Tongue (tissue), 1 donor: ENCODE measurements at regions not wholly inside any gene's neighbourhood (a gene's known extent, or its start where the extent isn't known, plus 50 kb on each side); places are given as distances from the start of the nearest gene placed in this dataset.
A peak's percentile ranks its signal among the peaks of the same experiment; 100 is the strongest.
"Not testable (repeated sequence)": the region's sequence is repeated elsewhere in the genome, so short reads cannot be mapped to it uniquely, and the experiment has no call there.

Source experiments
- DNase-seq: peaks from one replicate; pipeline ENCODE4 v3.0.0-alpha.2; 2015

DNA sequence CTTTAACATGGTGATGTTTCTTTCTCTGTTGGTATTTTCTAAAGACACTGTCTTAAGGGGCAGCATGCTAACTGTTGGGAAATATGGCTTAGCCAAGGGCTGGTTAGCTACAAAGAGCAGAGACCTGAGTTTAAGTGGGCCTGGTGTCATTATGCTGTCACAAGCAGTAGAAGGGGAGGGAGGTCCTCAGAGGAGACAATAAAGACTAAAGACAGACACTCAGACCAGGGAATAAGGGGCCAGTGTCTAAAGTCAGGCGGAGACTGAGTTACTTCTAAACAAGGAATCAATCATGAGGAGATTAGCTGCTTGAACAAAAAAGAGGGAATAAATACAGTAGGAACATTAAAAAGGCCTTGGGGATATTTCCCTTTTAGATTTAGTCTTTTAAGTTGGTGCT, 142.7 kb upstream of the DPPA4 start:
- no peak for DNase-seq

DNA sequence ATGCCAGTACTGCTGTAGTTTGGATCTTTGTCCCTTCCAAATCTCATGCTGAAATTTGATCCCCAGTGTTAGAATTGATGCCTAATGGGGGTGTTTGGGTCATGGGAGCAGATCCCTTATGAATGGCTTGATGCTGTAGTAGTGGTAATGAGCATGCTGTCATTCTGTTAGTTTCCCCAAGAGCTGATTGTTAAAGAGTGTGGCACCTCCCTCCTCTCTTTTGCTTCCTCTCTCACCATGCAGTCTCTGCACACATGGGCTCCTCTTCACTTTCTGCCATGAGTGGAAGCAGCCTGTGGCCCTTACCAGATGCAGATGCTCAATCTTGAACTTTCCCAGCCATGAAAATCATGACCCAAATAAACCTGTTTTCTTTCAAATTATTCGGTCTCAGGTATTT, 141.3 kb upstream of the DPPA4 start:
- no peak for DNase-seq

GRCh38 chr3:109460961-109461360, 123.6 kb upstream of the DPPA4 start:
- DNase-seq, result no peak

DNA sequence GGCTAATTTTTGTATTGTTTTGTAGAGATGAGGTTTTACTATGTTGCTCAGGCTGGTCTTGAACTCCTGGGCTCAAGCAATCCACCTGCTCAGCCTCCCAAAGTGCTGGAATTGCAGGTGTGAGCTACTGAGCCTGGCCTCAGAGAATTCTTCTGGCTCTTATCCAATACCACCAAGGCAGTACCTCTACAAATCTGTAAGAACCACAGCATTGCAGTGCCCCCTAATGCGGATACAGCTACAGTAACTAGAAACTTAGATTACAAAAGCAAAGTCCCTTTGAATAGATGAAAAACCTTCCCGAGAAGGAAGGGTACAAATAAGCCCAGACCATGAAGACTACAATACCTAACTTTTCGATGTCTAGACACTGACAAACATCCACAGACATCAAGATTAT, 107.9 kb upstream of the DPPA4 start:
- no peak for DNase-seq

DNA sequence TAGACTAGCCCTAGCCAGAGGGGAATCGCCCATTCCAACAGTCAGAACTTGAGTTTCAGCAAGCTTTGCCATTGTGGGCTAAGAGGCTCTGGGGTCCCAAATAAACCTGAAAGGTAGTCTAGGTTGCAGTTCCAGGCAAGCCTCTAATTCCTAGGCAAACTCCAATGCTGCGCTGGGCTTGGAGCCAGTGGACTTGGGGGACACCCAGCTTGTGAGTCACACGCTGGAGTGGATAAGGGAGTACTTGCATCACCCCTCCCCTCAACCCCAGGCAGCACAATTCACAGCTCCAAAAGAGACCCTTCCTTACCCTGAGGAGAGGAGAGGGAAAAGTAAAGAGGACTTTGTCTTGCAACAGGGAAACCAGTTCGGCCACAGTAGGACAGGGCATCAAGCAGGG, 105.2 kb upstream of the DPPA4 start:
- no peak for DNase-seq

- no peak for DNase-seq
These were observed 103.0 kb upstream of the DPPA4 start for GRCh38 chr3:109440353-109440752.

DNA sequence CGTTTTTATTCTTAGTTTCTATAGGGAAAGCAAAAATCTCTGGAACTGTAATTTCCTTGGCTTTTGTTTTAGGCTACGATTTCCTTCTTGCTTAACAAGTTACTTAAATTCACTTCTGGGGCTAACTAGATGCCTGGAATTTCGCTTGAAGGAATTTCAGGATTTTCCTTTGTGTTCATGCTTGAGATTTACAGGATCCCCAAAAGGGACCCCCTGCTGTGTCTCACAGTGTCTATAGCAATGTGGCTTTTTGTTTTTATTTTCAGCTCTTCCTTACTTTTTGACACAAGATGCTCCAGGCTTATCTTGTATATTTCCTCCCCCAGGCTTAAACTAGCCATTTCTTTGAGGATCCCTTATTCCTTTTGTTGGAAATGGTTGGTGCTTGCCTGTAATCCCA, 95.5 kb upstream of the DPPA4 start:
- no peak for DNase-seq

- DNase-seq, result no peak
These were observed 93.7 kb upstream of the DPPA4 start for GRCh38 chr3:109430911-109431563.

DNA sequence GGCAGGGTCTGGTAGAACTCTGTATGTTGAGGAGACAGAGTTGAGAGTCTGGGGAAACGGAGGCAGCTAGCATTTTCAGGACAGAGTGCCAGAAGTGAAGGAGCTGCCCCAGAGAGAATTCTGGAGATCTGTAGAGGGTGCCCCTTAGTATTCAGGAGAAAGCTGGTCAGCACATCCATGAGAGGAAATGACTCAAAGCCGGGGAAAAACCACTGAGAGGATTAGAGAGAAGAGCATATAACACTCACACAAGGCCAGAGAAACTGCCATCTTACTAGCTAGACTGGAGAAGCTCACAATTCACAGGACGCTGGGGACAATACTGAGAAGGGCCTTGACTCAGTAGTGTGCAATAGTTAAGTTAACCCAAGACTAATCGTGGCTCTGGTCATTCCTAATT, 75.7 kb upstream of the DPPA4 start:
- DNase-seq, result no peak

DNA sequence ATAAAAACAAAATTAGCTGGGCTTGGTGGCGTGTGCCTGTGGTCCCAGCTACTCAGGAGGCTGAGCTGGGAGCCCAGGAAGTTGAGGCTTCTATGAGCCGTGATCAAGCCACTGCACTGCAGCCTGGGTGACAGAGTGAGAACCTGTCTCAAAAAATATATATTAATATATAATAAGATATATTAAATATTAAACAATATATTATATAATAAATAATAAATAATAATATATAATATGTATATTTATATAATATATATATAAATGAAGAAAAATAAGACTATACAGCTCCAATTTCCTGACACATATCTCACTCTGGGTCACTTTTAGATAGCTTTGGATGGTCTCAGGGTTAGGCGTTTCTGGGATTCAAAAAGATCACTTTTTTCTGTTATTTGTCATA, 74.2 kb upstream of the DPPA4 start:
- no peak for DNase-seq

GRCh38 chr3:109396806-109397205, 59.5 kb upstream of the DPPA4 start:
- no peak for DNase-seq

- not testable (repeated sequence) for DNase-seq
These were observed 56.4 kb upstream of the DPPA4 start for GRCh38 chr3:109393728-109394127.

DNA sequence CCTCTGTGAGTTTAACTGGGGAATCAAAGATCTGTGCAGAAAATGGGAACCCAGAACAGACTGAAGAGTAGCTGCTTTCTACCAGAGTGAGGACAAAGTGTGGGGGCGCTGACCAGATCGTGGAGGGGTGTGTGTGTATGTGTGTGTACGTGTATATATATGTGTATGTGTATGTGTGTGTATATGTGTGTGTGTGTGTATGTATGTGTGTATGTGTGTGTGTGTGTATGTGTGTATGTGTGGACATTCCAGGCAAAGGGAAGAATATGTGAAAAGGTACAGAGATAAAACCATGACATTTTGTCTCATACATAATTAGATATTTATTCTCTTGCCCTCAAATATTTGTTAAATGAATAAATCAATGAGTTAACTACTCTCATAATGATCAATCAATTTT, 54.9 kb upstream of the DPPA4 start:
- DNase-seq, result no peak

- DNase-seq, result no peak
These were observed 50.3 kb upstream of the DPPA4 start for GRCh38 chr3:109387621-109388020.

DNA sequence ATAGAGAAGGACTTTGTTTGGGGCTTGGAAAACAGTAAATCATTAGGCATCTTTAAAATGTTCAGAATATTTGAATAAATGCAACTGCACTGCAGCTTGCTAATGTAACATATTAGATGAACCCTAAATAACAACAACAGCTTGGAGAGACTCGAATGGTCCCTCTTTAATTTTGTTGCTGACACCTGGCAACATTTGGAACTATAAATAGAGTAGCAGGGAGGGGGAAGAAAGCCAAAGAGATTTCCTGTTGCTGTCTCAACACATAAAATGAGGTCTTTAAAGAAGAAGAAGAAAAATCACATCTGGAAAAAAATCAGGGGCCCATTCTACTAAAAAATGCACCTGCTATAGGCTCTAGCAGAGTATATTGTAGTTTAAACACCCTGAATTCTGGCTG, 49.9 kb upstream of the DPPA4 start:
- DNase-seq, result peak; percentile 26
